Stimulated activated CD4-positive, alpha-beta T cell treated with anti-CD3 and anti-CD28 coated beads, Interleukin-12 subunit alpha, Interleukin-12 subunit beta, amount 100 ng/mL, for 24 hours (primary cell): ENCODE measurements at regions not wholly inside any gene's neighbourhood (a gene's known extent, or its start where the extent isn't known, plus 50 kb on each side); places are given as distances from the start of the nearest gene placed in this dataset.

Experiments
- DNase-seq, 2 experiments: peaks; one replicate each; pipeline ENCODE4 v3.0.0-alpha.2; 2020; ENCODE audit warnings: low read depth in 2 of 2

GRCh38 chr7:32428546-32428945, 61.6 kb downstream of the LSM5 start:
- DNase-seq, result no peak

GRCh38 chr7:32427769-32428291, 62.4 kb downstream of the LSM5 start:
- peak; percentile 33 to 62 for DNase-seq

GRCh38 chr7:32416846-32417245, 73.3 kb downstream of the LSM5 start:
- DNase-seq, result no peak

DNA sequence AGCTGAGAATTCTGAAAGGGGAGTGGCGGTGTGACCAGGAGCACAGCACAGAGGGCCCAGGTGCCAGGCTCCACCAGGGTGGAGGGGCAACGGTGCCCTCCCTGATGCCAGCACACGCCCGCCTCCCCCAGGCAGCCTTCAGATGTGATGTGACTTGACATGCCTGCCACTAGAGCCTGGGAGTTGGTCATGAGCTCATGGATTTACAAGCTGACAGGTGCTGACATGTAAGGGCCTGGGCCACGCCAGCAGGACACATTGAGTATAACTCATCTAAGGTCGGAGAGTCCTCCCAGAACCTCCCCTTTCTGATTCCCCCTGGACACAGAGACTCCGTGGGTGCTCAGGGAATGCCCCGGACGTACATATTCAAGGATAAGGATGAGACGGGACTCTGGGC, 74.2 kb downstream of the LSM5 start:
- DNase-seq, result no peak

- no peak for DNase-seq
Observed at GRCh38 chr7:32415519-32415918, 74.7 kb downstream of the LSM5 start.

- DNase-seq, result no peak
Observed at GRCh38 chr7:32412471-32412870, 77.7 kb downstream of the LSM5 start.

- no peak for DNase-seq
Observed at GRCh38 chr7:32410545-32410944, 79.6 kb downstream of the LSM5 start.

DNA sequence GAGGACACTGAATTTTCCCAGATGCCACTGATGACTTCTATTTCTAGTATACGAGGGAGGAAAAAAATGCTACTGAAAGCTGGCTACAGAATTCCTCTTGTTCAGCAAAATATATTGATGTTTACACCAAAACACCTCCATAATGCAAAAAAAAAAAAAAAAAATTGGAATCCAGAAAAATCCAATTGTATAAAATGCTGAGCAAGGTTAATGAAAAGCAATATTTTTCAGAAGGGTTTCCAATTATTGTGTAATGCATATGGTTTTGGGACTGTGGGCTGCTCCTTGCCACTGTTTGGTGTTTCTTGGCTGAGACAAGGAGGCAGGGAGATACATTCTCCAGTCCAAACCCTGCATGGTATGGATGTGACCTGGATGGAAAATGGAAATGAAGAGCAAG, 83.8 kb downstream of the LSM5 start:
- no peak for DNase-seq

- DNase-seq, result no peak
Observed at GRCh38 chr7:32403463-32404229, 86.5 kb downstream of the LSM5 start.

DNA sequence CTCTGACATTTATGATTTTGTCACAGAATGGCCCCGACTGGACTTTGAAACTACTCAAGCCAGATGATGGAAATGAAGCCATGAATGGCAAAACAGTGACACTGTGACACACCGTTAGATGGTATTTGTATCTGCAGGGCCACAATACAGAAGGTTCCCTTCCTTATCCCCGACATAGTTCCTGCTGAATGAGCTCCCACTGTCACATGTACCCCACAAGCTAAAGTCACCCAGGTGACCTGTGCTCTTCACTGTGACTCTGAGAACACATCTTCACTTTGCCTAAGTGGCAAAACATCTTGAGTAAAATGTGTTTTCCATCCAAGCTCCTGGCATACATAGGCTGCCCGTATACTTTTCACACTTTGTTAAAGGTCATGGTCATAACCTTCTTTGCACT, 89.5 kb downstream of the LSM5 start:
- no peak for DNase-seq

DNA sequence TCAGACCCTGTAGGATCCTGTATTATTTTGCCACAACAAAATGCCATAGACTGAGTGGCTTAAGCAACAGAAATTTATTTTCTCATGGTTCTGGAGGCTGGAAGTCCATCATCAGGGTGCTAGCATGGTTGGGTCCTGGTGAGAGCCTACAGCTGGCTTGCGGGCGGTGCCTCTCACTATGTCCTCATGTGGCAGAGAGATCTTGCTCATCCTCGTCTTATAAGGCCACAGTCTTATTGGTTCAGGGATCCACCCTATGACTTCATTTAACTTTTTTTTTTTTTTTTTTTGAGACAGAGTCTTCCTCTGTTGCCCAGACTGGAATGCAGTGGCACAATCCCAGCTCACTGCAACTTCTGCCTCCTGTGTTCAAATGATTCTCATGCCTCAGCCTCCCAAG, 90.9 kb downstream of the LSM5 start:
- DNase-seq, result no peak

- no peak for DNase-seq
Observed at GRCh38 chr7:32395168-32395567, 95.0 kb downstream of the LSM5 start.

DNA sequence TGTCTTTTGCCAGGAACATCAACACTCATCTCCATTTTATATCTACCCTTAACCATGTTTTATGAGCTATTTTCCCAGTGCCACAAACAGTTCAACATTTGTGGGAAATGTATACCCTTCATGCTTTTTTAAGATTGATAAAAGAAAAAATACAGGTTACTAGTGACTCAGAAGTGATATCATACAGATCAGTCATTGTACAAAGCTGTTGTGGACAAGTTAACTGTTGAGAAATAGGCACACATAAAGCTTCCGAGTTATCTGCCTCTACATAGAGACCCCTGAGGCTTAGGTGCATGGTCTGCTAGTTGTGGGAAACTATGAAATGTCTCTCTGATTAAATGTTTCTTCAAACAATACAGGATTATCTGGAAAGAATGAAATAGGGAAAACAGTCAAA, 96.3 kb downstream of the LSM5 start:
- no peak for DNase-seq

- no peak for DNase-seq
Observed at GRCh38 chr7:32390210-32390609, 100.0 kb downstream of the LSM5 start.

- DNase-seq, result no peak
Observed at GRCh38 chr7:32385316-32385956, 104.7 kb downstream of the LSM5 start.

DNA sequence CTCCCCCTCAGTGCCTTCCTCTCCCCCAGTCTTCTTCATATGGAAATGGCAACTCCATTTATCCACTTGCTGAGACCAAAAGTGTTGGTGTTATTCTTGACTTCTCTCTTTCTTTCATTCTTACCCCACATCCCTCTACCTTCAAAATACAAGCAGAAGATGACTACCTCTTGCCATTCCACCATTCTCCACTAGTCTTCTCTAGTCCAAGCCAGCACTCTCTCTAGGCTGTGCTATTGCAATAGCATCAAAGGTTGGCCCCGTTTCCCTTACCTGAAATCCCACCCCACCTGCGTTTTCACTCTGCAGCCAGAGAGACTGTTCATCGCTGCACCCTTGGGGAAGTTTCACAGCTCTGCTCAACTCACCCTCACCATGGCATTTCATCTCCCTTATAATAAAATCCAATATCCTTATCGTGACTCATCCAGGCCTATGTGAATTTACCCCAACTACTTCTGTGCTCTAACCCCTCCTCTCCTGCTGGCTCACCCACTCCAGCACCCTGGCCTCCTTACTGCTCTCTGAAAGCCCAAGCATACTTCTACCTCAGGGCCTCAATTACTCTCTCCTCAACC, 109.1 kb downstream of the LSM5 start:
- DNase-seq, result no peak

- no peak for DNase-seq
Observed at GRCh38 chr7:32379510-32380112, 110.6 kb downstream of the LSM5 start.

GRCh38 chr7:32378988-32379387, 111.2 kb downstream of the LSM5 start:
- no peak for DNase-seq

GRCh38 chr7:32364581-32364980, 125.6 kb downstream of the LSM5 start:
- DNase-seq, result no peak

DNA sequence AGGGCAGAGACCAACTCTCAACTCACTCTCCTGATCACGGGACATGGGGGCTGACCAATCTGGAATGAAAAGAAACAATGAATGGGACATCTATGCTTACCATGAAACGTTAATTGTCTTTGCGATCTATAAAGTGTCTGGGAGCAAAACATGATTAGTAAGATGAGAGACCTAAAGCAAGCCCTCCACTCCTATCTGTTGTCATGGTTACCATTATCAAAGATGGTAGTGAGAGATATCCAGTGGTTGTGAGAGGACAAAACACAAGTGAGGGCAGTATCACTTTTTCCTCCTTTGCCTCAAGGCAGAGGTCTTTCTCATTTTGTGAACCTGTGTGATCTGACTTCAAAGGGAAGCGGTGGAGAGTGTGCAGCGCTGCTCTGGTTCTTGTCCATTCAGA, 130.1 kb downstream of the LSM5 start:
- DNase-seq, result no peak

- no peak for DNase-seq
Observed at GRCh38 chr7:32357535-32358277, 132.5 kb downstream of the LSM5 start.
